ENCODE measurements at regions not wholly inside any gene's neighbourhood (a gene's known extent, or its start where the extent isn't known, plus 50 kb on each side); places are given as distances from the start of the nearest gene placed in this dataset.

- no peak for TF ChIP-seq CTCF (IDR thresholded peaks at IDR 0.05; ENCODE audit: extremely low read depth in 1 of 2, insufficient read depth in 1 of 2, low read depth in 1 of 2, low read length in 2 of 2)
- no peak for TF ChIP-seq POLR2A (IDR thresholded peaks at IDR 0.05; ENCODE audit: low read depth, low read length)
- TF ChIP-seq EZH2 (IDR thresholded peaks at IDR 0.05; ENCODE audit: borderline replicate concordance, low read depth, low read length, severe bottlenecking), result no peak
- TF ChIP-seq MAX (IDR thresholded peaks at IDR 0.05; ENCODE audit: insufficient read depth, insufficient read length), result no peak
Measured at GRCh38 chr5:42059778-42060464, 134.8 kb downstream of the FBXO4 start.

Measured in endothelial cell of umbilical vein (primary cell).